Nephron progenitor cell (in vitro differentiated cells): ENCODE measurements at regions not wholly inside any gene's neighbourhood (a gene's known extent, or its start where the extent isn't known, plus 50 kb on each side); places are given as distances from the start of the nearest gene placed in this dataset.

Source experiments
- DNase-seq: peaks from one replicate; pipeline ENCODE4 v3.0.0; 2021
- H3K27ac Mint-ChIP-seq: 2 replicates; pipeline ENCODE4 v1.8.0; 2021; ENCODE audit warnings: mild to moderate bottlenecking, moderate library complexity, mixed read lengths
- H3K27me3 Mint-ChIP-seq: 2 replicates; pipeline ENCODE4 v1.8.0; 2021; ENCODE audit warnings: mild to moderate bottlenecking, low read depth, mixed read lengths; ENCODE audit not compliant: poor library complexity
- H3K36me3 Mint-ChIP-seq: 2 replicates; pipeline ENCODE4 v1.8.0; 2021; ENCODE audit warnings: low read depth, mixed read lengths
- H3K4me1 Mint-ChIP-seq: 2 replicates; pipeline ENCODE4 v1.8.0; 2021; ENCODE audit warnings: mixed read lengths
- H3K4me3 Mint-ChIP-seq: 2 replicates; pipeline ENCODE4 v1.8.0; 2021; ENCODE audit warnings: mild to moderate bottlenecking, moderate library complexity, mixed read lengths
- H3K9me3 Mint-ChIP-seq: 2 replicates; pipeline ENCODE4 v1.8.0; 2021; ENCODE audit warnings: mild to moderate bottlenecking, moderate library complexity, mixed read lengths
- CTCF ChIP-seq: fragments of 200-600 bp; sonication (generic); IDR thresholded peaks from 2 replicates; pipeline ENCODE4 v1.5.0; 2021; ENCODE audit warnings: antibody characterized with exemption

- no peaks in the 10 kb centered on the region for H3K36me3 Mint-ChIP-seq
- no peak for TF ChIP-seq CTCF
- no peak for DNase-seq
- no peaks in the 10 kb centered on the region for H3K27me3 Mint-ChIP-seq
- no peak overlapping the region for H3K4me3 Mint-ChIP-seq
- peaks cover 86% of the 10 kb centered on the region for H3K9me3 Mint-ChIP-seq
- H3K27ac Mint-ChIP-seq: no peak overlapping the region
- no peaks in the 10 kb centered on the region for H3K4me1 Mint-ChIP-seq
Observed at GRCh38 chr16:35195864-35196216, 1736.4 kb downstream of the TP53TG3F start.

GRCh38 chr16:35196313-35196712, 1736.9 kb downstream of the TP53TG3F start:
- no peak for TF ChIP-seq CTCF
- Mint-ChIP-seq H3K27me3 (no peaks in the 10 kb centered on the region), H3K4me1 (no peaks in the 10 kb centered on the region), H3K9me3 (peaks cover 90% of the 10 kb centered on the region), H3K36me3 (no peaks in the 10 kb centered on the region), H3K27ac (no peak overlapping the region), H3K4me3 (no peak overlapping the region)
- no peak for DNase-seq

- no peak overlapping the region for H3K27ac Mint-ChIP-seq
- H3K9me3 Mint-ChIP-seq: peaks cover 98% of the 10 kb centered on the region
Observed at GRCh38 chr16:35197656-35198055, 1738.2 kb downstream of the TP53TG3F start.

GRCh38 chr16:35198223-35199199, 1739.1 kb downstream of the TP53TG3F start:
- H3K36me3 Mint-ChIP-seq: no peaks in the 10 kb centered on the region
- no peak for TF ChIP-seq CTCF
- H3K4me1 Mint-ChIP-seq: no peaks in the 10 kb centered on the region
- peaks cover 98% of the 10 kb centered on the region for H3K9me3 Mint-ChIP-seq
- no peak overlapping the region for H3K27ac Mint-ChIP-seq
- H3K27me3 Mint-ChIP-seq: no peaks in the 10 kb centered on the region
- H3K4me3 Mint-ChIP-seq: no peak overlapping the region
- DNase-seq: no peak

More at GRCh38 chr16:35197656-35198055, 1738.2 kb downstream of the TP53TG3F start:
- no peak for TF ChIP-seq CTCF
- Mint-ChIP-seq H3K36me3 (no peaks in the 10 kb centered on the region), H3K27me3 (no peaks in the 10 kb centered on the region), H3K4me1 (no peaks in the 10 kb centered on the region), H3K4me3 (no peak overlapping the region)
- no peak for DNase-seq

DNA sequence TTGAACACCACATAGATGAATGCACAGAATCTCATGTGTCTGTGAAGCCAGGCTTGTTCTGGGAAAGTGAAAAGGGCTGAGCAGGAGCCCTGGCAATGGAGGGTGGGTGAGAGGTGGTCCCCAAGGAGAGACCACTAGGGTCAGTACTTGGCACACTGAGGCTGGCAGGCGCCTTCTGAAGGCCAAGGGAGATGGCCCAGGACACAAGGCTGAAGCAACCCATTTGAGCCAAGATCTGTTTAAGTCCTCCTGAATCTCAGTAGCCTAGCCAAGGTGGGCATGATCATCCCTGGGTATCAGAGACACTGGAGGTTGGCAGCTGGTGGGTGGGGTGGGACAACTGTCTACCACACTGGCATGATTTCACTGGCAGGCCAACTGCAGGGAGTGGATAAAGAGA, 1741.2 kb downstream of the TP53TG3F start:
- Mint-ChIP-seq H3K36me3 (no peaks in the 10 kb centered on the region), H3K4me1 (no peaks in the 10 kb centered on the region), H3K4me3 (no peak overlapping the region), H3K9me3 (peaks cover 90% of the 10 kb centered on the region), H3K27me3 (no peaks in the 10 kb centered on the region), H3K27ac (no peak overlapping the region)
- no peak for TF ChIP-seq CTCF
- no peak for DNase-seq

- no peak for TF ChIP-seq CTCF
- Mint-ChIP-seq H3K4me3 (no peak overlapping the region), H3K27ac (no peak overlapping the region), H3K36me3 (no peaks in the 10 kb centered on the region), H3K9me3 (peaks cover 90% of the 10 kb centered on the region), H3K27me3 (peaks cover 3% of the 10 kb centered on the region), H3K4me1 (no peaks in the 10 kb centered on the region)
- no peak for DNase-seq
Observed at GRCh38 chr16:35201151-35201550, 1741.7 kb downstream of the TP53TG3F start.
